HCT116 (cell line): ENCODE measurements at regions not wholly inside any gene's neighbourhood (a gene's known extent, or its start where the extent isn't known, plus 50 kb on each side); places are given as distances from the start of the nearest gene placed in this dataset.

ENCODE experiments used
- ATAC-seq: fragments of 200-7000 bp; cut with Tn5 transposase; 2 replicates; pipeline ENCODE4 v1.9.1; 2020; ENCODE audit warnings: mild to moderate bottlenecking, moderate library complexity
- BruUV-seq: library from RNA; stranded (reverse); fragments of 400-500 nt; replicated peaks from 2 replicates; lab custom pipeline; 2021; lab: Mats Ljungman, UMichigan
- CTCF ChIA-PET: fragments of 300-600 bp; sonication (Branson Sonifier 250); formaldehyde crosslinking; loops from one replicate; lab custom pipeline; 2021; ENCODE audit warnings: antibody characterized with exemption; lab: Charles Lee
- POLR2A ChIA-PET: fragments of 300-600, 350-600 bp; sonication (Branson Sonifier 250); formaldehyde crosslinking; loops from one replicate; lab custom pipeline; 2021; ENCODE audit warnings: antibody characterized with exemption; lab: Charles Lee
- RAD21 ChIA-PET, 2 experiments: fragments of 300-600 bp; sonication (Branson Sonifier 250); formaldehyde crosslinking; loops; one replicate each; lab custom pipeline; 2023; ENCODE audit warnings: low total read pairs in 2 of 2; ENCODE audit not compliant: uncharacterized antibody in 2 of 2, unreplicated experiment in 2 of 2, low non-redundant PET in 1 of 2; lab: Charles Lee
- DNase-seq: peaks from one replicate; pipeline ENCODE4 v3.0.0-alpha.2; 2010; ENCODE audit warnings: low read depth, low spot score
- H2AFZ ChIP-seq: fragments of 200-600 bp; shearing (Covaris generic), sonication (generic); 2 replicates; pipeline ENCODE4 v1.6.1; 2017; ENCODE audit warnings: low read depth, mixed run types, mixed read lengths, antibody characterized with exemption, low read length; ENCODE audit not compliant: poor library complexity, severe bottlenecking
- H3K27ac ChIP-seq: 2 replicates; pipeline ENCODE4 v1.5.1; 2012; ENCODE audit warnings: low read depth, low read length
- H3K27me3 ChIP-seq: fragments of 200-600 bp; sonication (generic); 2 replicates; pipeline ENCODE4 v1.6.1; 2016; ENCODE audit warnings: mixed run types, low read length, mixed read lengths; ENCODE audit not compliant: insufficient read depth
- H3K36me3 ChIP-seq, 2 experiments: fragments of 200-500 bp in 1 of 2; fragments of 200-600 bp in 1 of 2; sonication (Bioruptor generic) in 1 of 2; sonication (generic) in 1 of 2; 2 replicates each; pipeline versions ENCODE4 v1.5.1 to v1.6.1; 2014 to 2016; ENCODE audit warnings: low read length in 2 of 2, inconsistent platforms in 1 of 2, mixed read lengths in 1 of 2, mixed run types in 1 of 2; ENCODE audit not compliant: insufficient read depth in 2 of 2, control insufficient read depth in 1 of 2
- H3K4me1 ChIP-seq, 2 experiments: fragments of 200-600 bp in 1 of 2; sonication (generic) in 1 of 2; 2 replicates each; pipeline versions ENCODE4 v1.5.1 to v1.6.1; 2012 to 2017; ENCODE audit warnings: low read length in 2 of 2, inconsistent platforms in 1 of 2, mild to moderate bottlenecking in 1 of 2, mixed read lengths in 1 of 2, mixed run types in 1 of 2, moderate library complexity in 1 of 2; ENCODE audit not compliant: insufficient read depth in 2 of 2, control insufficient read depth in 1 of 2
- H3K4me2 ChIP-seq: fragments of 200-600 bp; sonication (generic); 2 replicates; pipeline ENCODE4 v1.6.1; 2017; ENCODE audit warnings: mixed run types, low read length, mixed read lengths
- H3K4me3 ChIP-seq, 2 experiments: fragments of 200-600 bp in 1 of 2; sonication (generic) in 1 of 2; replicated peaks in 1 of 2; 2 replicates each; pipeline ENCODE4 v1.5.1; 2011 to 2016; ENCODE audit warnings: low read length in 2 of 2, control low read depth in 1 of 2, low read depth in 1 of 2, mild to moderate bottlenecking in 1 of 2, mixed read lengths in 1 of 2, mixed run types in 1 of 2
- H3K79me2 ChIP-seq: fragments of 200-600 bp; sonication (generic); 2 replicates; pipeline ENCODE4 v1.6.1; 2017; ENCODE audit warnings: mild to moderate bottlenecking, mixed run types, low read length, moderate library complexity, mixed read lengths; ENCODE audit not compliant: insufficient read depth
- H3K9ac ChIP-seq: fragments of 200-600 bp; sonication (generic); 2 replicates; pipeline ENCODE4 v1.6.1; 2016; ENCODE audit warnings: low read length, mixed read lengths
- H3K9me2 ChIP-seq: fragments of 200-600 bp; sonication (generic), shearing (Covaris generic); 2 replicates; pipeline ENCODE4 v1.6.1; 2017; ENCODE audit warnings: mixed run types, mild to moderate bottlenecking, moderate library complexity; ENCODE audit not compliant: insufficient read depth
- H3K9me3 ChIP-seq, 2 experiments: fragments of 200-500 bp in 1 of 2; fragments of 200-600 bp in 1 of 2; sonication (Bioruptor generic) in 1 of 2; sonication (generic) in 1 of 2; 2 replicates each; pipeline ENCODE4 v1.6.1; 2014 to 2017; ENCODE audit warnings: low read length in 2 of 2, mixed read lengths in 2 of 2, inconsistent platforms in 1 of 2, low read depth in 1 of 2, mild to moderate bottlenecking in 1 of 2, mixed run types in 1 of 2, moderate library complexity in 1 of 2; ENCODE audit not compliant: control insufficient read depth in 1 of 2, insufficient read depth in 1 of 2
- H4K20me1 ChIP-seq: fragments of 200-600 bp; sonication (generic), shearing (Covaris generic); 2 replicates; pipeline ENCODE4 v1.6.1; 2017; ENCODE audit warnings: mixed run types, mild to moderate bottlenecking, moderate library complexity; ENCODE audit not compliant: insufficient read depth
- EGR1 ChIP-seq: IDR thresholded peaks from 2 replicates; pipeline ENCODE4 v1.6.1; 2012; ENCODE audit warnings: low read depth
- ELF1 ChIP-seq: IDR thresholded peaks from 2 replicates; pipeline ENCODE4 v1.6.1; 2012; ENCODE audit warnings: low read depth, borderline replicate concordance
- EZH2 ChIP-seq: fragments of 200-600 bp; sonication (generic); IDR thresholded peaks from 2 replicates; pipeline ENCODE4 v1.6.1; 2017; ENCODE audit warnings: antibody characterized with exemption, mixed run types
- EZH2phosphoT487 ChIP-seq: fragments of 200-600 bp; IDR thresholded peaks from 2 replicates; pipeline ENCODE4 v1.6.1; 2018; ENCODE audit warnings: antibody characterized with exemption, borderline replicate concordance
- FOSL1 ChIP-seq: IDR thresholded peaks from 2 replicates; pipeline ENCODE4 v1.6.1; 2012; ENCODE audit warnings: low read depth
- JUND ChIP-seq: IDR thresholded peaks from 2 replicates; pipeline ENCODE4 v1.6.1; 2012
- POLR2A ChIP-seq: IDR thresholded peaks from 2 replicates; pipeline ENCODE4 v1.7.0; 2011; ENCODE audit warnings: borderline replicate concordance; ENCODE audit not compliant: insufficient read depth, insufficient read length; ENCODE audit errors: extremely low read depth
- POLR2AphosphoS5 ChIP-seq: IDR thresholded peaks from 2 replicates; pipeline ENCODE4 v1.6.1; 2011; ENCODE audit warnings: mild to moderate bottlenecking, low read depth, low read length, moderate library complexity
- RAD21 ChIP-seq: IDR thresholded peaks from 2 replicates; pipeline ENCODE4 v1.6.1; 2012; ENCODE audit warnings: low read depth, mild to moderate bottlenecking
- SIN3A ChIP-seq: IDR thresholded peaks from 2 replicates; pipeline ENCODE4 v1.6.1; 2012; ENCODE audit warnings: low read depth
- SP1 ChIP-seq: IDR thresholded peaks from 2 replicates; pipeline ENCODE4 v1.6.1; 2012; ENCODE audit warnings: low read depth
- SRF ChIP-seq: IDR thresholded peaks from 2 replicates; pipeline ENCODE4 v1.6.1; 2012; ENCODE audit warnings: low read depth
- YY1 ChIP-seq: IDR thresholded peaks from 2 replicates; pipeline ENCODE4 v1.6.1; 2011; ENCODE audit warnings: low read length, low read depth, moderate library complexity, mild to moderate bottlenecking; ENCODE audit not compliant: insufficient replicate concordance; ENCODE audit errors: extremely low read depth
- ZFX ChIP-seq: fragments of 450-650 bp; IDR thresholded peaks from 2 replicates; pipeline ENCODE4 v1.6.1; 2017
- ZNF274 ChIP-seq: fragments of 200-500 bp; sonication (Bioruptor generic); IDR thresholded peaks from 2 replicates; pipeline ENCODE4 v1.6.1; 2014; ENCODE audit warnings: mild to moderate bottlenecking, low read depth, low read length, inconsistent platforms
- intact Hi-C: fragments of 100-400 bp; cut with micrococcal nuclease; formaldehyde crosslinking; loops from 2 replicates; pipeline ENCODE4 v1.10.0; 2022
- TF ChIP-seq, protein P1 (sequence below), 3 experiments: fragments of 200-600 bp in 1 of 3; sonication (generic) in 1 of 3; IDR thresholded peaks in 2 of 3; conservative IDR thresholded peaks in 1 of 3; 2 replicates each; pipeline ENCODE4 v1.5.1; 2012 to 2017; ENCODE audit warnings: low read depth in 2 of 3, low read length in 2 of 3, antibody characterized with exemption in 1 of 3, borderline replicate concordance in 1 of 3, control low read depth in 1 of 3, mild to moderate bottlenecking in 1 of 3, mixed read lengths in 1 of 3, mixed run types in 1 of 3, moderate library complexity in 1 of 3; ENCODE audit not compliant: insufficient read depth in 1 of 3
- TF ChIP-seq, protein P2 (sequence below): IDR thresholded peaks from 2 replicates; pipeline ENCODE4 v1.6.1; 2012
- TF ChIP-seq, protein P3 (sequence below): IDR thresholded peaks from 2 replicates; pipeline ENCODE4 v1.6.1; 2012

DNA sequence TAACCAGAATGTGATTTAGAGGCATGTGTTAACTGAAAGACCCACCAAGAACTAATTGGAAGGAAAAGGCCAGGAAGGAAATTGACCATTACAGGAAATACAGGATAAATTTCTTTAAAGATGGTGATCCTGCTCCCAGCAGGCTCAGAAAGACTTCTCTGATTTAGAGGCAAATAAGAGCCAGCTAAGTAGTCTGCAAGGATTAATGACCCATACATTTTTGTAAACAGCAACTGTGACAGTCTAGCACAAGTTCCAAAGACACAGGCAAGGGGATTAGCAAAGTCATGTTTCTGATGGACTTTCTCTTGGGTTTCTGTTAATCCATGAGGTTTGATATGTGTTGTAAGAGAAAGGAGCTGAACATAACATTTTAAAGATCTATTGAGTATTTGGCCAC, 425.0 kb downstream of the HTR7 start:
- Histone ChIP-seq H3K27me3 (no peaks in the 10 kb centered on the region), H3K79me2 (no peaks in the 10 kb centered on the region), H3K9me3 (no peaks in the 10 kb centered on the region), H2AFZ (no peak overlapping the region), H4K20me1 (no peaks in the 10 kb centered on the region), H3K36me3 (no peaks in the 10 kb centered on the region), H3K4me3 (no peak overlapping the region), H3K4me1 (no peaks in the 10 kb centered on the region), H3K9me2 (no peaks in the 10 kb centered on the region), H3K9ac (no peak overlapping the region), H3K4me2 (no peak overlapping the region), H3K27ac (no peak overlapping the region)
- intact Hi-C loops, result no loop called here
- ATAC-seq (no peak), DNase-seq (no peak)
- CTCF ChIA-PET, result no interaction called here
- RAD21 ChIA-PET, result no interaction called here
- TF ChIP-seq FOSL1 (no peak), EZH2 (no peak), EGR1 (no peak), SIN3A (no peak), POLR2A (no peak), RAD21 (no peak), JUND (no peak), EZH2phosphoT487 (no peak), YY1 (no peak), SP1 (no peak), SRF (no peak), POLR2AphosphoS5 (no peak), ZNF274 (no peak), ZFX (no peak), ELF1 (no peak)
- TF ChIP-seq, protein P1, sequence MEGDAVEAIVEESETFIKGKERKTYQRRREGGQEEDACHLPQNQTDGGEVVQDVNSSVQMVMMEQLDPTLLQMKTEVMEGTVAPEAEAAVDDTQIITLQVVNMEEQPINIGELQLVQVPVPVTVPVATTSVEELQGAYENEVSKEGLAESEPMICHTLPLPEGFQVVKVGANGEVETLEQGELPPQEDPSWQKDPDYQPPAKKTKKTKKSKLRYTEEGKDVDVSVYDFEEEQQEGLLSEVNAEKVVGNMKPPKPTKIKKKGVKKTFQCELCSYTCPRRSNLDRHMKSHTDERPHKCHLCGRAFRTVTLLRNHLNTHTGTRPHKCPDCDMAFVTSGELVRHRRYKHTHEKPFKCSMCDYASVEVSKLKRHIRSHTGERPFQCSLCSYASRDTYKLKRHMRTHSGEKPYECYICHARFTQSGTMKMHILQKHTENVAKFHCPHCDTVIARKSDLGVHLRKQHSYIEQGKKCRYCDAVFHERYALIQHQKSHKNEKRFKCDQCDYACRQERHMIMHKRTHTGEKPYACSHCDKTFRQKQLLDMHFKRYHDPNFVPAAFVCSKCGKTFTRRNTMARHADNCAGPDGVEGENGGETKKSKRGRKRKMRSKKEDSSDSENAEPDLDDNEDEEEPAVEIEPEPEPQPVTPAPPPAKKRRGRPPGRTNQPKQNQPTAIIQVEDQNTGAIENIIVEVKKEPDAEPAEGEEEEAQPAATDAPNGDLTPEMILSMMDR (IDR thresholded peaks at IDR 0.05 in 2 of 3, conservative IDR thresholded peaks at IDR 0.05 in 1 of 3; ENCODE audit: borderline replicate concordance in 1 of 3, insufficient read depth in 1 of 3, low read depth in 2 of 3, low read length in 2 of 3), result no peak
- TF ChIP-seq, protein P2, sequence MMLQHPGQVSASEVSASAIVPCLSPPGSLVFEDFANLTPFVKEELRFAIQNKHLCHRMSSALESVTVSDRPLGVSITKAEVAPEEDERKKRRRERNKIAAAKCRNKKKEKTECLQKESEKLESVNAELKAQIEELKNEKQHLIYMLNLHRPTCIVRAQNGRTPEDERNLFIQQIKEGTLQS, result no peak
- TF ChIP-seq, protein P3, sequence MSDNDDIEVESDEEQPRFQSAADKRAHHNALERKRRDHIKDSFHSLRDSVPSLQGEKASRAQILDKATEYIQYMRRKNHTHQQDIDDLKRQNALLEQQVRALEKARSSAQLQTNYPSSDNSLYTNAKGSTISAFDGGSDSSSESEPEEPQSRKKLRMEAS, result no peak
- POLR2A ChIA-PET, result no interaction called here
- BruUV-seq, result no TSS peak
